ENCODE measurements at regions not wholly inside any gene's neighbourhood (a gene's known extent, or its start where the extent isn't known, plus 50 kb on each side); places are given as distances from the start of the nearest gene placed in this dataset.
"Not testable (repeated sequence)": the region's sequence is repeated elsewhere in the genome, so short reads cannot be mapped to it uniquely, and the experiment has no call there.

DNA sequence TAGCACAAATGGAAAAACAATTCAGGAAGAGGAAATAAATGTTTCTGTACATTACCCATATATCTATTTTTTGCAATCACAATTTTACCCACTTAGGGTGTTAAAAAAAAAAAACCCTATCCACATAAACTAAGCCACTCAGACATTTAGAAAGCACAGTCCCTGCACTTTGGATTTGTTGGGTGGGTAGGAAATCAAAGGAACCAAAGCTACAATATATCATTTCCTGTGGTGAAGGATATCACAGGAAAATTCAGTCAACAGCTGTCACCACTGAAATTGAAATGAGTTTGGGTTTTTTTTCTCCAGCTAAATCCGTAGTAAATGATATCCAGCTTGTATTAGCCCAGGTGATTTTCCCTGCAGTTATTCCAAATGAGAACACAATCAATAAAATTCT is 2392.4 kb downstream of the EPHA3 start:
- TF ChIP-seq, protein P1, sequence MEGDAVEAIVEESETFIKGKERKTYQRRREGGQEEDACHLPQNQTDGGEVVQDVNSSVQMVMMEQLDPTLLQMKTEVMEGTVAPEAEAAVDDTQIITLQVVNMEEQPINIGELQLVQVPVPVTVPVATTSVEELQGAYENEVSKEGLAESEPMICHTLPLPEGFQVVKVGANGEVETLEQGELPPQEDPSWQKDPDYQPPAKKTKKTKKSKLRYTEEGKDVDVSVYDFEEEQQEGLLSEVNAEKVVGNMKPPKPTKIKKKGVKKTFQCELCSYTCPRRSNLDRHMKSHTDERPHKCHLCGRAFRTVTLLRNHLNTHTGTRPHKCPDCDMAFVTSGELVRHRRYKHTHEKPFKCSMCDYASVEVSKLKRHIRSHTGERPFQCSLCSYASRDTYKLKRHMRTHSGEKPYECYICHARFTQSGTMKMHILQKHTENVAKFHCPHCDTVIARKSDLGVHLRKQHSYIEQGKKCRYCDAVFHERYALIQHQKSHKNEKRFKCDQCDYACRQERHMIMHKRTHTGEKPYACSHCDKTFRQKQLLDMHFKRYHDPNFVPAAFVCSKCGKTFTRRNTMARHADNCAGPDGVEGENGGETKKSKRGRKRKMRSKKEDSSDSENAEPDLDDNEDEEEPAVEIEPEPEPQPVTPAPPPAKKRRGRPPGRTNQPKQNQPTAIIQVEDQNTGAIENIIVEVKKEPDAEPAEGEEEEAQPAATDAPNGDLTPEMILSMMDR (conservative IDR thresholded peaks at IDR 0.05; ENCODE audit: low read depth in 2 of 2): not testable (repeated sequence)
- not testable (repeated sequence) for TF ChIP-seq EZH2phosphoT487 (IDR thresholded peaks at IDR 0.05; ENCODE audit: unreplicated experiment); POLR2AphosphoS5 (IDR thresholded peaks at IDR 0.05; ENCODE audit: low read depth); EZH2 (IDR thresholded peaks at IDR 0.05; ENCODE audit: low read depth, unreplicated experiment); JUNB (IDR thresholded peaks at IDR 0.05; ENCODE audit: unreplicated experiment); ZNF331 (CRISPR knock-in tag; IDR thresholded peaks at IDR 0.05; ENCODE audit: low read depth); ZNF114 (CRISPR knock-in tag; IDR thresholded peaks at IDR 0.05); CREB1 (CRISPR knock-in tag; IDR thresholded peaks at IDR 0.05; ENCODE audit: low read depth)
- TF ChIP-seq, protein P2, sequence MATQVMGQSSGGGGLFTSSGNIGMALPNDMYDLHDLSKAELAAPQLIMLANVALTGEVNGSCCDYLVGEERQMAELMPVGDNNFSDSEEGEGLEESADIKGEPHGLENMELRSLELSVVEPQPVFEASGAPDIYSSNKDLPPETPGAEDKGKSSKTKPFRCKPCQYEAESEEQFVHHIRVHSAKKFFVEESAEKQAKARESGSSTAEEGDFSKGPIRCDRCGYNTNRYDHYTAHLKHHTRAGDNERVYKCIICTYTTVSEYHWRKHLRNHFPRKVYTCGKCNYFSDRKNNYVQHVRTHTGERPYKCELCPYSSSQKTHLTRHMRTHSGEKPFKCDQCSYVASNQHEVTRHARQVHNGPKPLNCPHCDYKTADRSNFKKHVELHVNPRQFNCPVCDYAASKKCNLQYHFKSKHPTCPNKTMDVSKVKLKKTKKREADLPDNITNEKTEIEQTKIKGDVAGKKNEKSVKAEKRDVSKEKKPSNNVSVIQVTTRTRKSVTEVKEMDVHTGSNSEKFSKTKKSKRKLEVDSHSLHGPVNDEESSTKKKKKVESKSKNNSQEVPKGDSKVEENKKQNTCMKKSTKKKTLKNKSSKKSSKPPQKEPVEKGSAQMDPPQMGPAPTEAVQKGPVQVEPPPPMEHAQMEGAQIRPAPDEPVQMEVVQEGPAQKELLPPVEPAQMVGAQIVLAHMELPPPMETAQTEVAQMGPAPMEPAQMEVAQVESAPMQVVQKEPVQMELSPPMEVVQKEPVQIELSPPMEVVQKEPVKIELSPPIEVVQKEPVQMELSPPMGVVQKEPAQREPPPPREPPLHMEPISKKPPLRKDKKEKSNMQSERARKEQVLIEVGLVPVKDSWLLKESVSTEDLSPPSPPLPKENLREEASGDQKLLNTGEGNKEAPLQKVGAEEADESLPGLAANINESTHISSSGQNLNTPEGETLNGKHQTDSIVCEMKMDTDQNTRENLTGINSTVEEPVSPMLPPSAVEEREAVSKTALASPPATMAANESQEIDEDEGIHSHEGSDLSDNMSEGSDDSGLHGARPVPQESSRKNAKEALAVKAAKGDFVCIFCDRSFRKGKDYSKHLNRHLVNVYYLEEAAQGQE (IDR thresholded peaks at IDR 0.05; ENCODE audit: unreplicated experiment): not testable (repeated sequence)
- TF ChIP-seq, protein P3, sequence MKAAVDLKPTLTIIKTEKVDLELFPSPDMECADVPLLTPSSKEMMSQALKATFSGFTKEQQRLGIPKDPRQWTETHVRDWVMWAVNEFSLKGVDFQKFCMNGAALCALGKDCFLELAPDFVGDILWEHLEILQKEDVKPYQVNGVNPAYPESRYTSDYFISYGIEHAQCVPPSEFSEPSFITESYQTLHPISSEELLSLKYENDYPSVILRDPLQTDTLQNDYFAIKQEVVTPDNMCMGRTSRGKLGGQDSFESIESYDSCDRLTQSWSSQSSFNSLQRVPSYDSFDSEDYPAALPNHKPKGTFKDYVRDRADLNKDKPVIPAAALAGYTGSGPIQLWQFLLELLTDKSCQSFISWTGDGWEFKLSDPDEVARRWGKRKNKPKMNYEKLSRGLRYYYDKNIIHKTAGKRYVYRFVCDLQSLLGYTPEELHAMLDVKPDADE (IDR thresholded peaks at IDR 0.05): not testable (repeated sequence)

Data from GM23338 (cell line).